ENCODE measurements at regions not wholly inside any gene's neighbourhood (a gene's known extent, or its start where the extent isn't known, plus 50 kb on each side); places are given as distances from the start of the nearest gene placed in this dataset.
A peak's percentile ranks its signal among the peaks of the same experiment; 100 is the strongest.

DNA sequence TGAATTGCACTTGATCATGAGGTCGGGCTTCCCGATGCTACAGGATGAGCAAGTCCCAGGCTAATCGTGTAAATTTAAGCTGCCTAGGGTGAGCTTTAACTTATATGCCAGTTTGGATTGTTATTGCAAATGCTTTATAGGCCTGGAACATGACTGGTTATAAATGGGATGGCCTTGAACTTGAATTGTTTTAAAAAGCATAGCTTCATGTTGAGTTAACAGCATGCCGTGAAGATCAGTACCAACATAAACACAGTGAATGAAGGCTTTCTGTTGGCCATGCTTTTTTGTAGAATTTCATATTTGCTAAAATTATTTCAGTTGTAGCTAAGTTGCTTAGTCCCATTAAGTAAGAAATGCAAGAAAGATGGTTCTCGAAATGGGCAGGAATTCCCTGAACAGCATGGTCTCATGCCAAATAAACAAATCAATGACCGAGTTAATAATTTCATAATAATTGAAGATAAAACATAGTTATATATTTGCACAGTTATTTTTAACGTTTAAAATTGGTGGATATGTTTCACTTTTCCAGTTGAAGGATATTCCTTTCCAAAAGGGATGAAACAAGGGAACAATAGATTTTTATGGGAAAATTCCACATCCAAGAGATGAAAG, 76.6 kb upstream of the ARID1B start:
- TF ChIP-seq, protein P1, sequence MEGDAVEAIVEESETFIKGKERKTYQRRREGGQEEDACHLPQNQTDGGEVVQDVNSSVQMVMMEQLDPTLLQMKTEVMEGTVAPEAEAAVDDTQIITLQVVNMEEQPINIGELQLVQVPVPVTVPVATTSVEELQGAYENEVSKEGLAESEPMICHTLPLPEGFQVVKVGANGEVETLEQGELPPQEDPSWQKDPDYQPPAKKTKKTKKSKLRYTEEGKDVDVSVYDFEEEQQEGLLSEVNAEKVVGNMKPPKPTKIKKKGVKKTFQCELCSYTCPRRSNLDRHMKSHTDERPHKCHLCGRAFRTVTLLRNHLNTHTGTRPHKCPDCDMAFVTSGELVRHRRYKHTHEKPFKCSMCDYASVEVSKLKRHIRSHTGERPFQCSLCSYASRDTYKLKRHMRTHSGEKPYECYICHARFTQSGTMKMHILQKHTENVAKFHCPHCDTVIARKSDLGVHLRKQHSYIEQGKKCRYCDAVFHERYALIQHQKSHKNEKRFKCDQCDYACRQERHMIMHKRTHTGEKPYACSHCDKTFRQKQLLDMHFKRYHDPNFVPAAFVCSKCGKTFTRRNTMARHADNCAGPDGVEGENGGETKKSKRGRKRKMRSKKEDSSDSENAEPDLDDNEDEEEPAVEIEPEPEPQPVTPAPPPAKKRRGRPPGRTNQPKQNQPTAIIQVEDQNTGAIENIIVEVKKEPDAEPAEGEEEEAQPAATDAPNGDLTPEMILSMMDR (IDR thresholded peaks at IDR 0.05; ENCODE audit: low read depth, low read length): no peak
- TF ChIP-seq POLR2A (IDR thresholded peaks at IDR 0.05; ENCODE audit: extremely low read depth, insufficient read length) (no peak), MYC (IDR thresholded peaks at IDR 0.05; ENCODE audit: low read depth, low read length) (no peak)
- TF ChIP-seq, protein P2, sequence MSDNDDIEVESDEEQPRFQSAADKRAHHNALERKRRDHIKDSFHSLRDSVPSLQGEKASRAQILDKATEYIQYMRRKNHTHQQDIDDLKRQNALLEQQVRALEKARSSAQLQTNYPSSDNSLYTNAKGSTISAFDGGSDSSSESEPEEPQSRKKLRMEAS (IDR thresholded peaks at IDR 0.05; ENCODE audit: low read depth, low read length): no peak
- no peak for DNase-seq (ENCODE audit: low read depth)
- no peak overlapping the region for H3K4me3 ChIP-seq (ENCODE audit: low read depth, low read length)

DNA sequence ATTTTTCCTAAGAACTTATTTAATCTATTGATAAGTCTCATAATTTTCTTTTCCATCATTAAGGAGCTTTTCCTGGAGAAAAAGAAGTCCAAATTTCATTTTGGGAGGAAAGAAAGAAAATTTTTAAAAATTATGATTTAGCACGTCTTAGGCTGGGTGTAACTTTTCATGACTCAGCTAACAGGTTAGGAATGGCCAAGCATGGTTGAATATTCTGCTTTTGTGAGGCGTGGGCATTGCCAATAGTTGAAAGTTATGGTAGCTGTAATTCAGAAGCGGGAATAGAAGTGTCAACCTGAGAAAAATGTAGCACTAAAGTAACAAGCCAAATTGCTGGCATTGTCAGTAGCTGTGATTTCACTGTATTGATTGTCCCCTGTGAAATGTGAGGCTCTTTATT, 77.2 kb upstream of the ARID1B start:
- no peak for DNase-seq (ENCODE audit: low read depth)
- no peak overlapping the region for H3K4me3 ChIP-seq (ENCODE audit: low read depth, low read length)
- TF ChIP-seq, protein P1 (IDR thresholded peaks at IDR 0.05; ENCODE audit: low read depth, low read length): no peak
- TF ChIP-seq, protein P2 (IDR thresholded peaks at IDR 0.05; ENCODE audit: low read depth, low read length): no peak
- TF ChIP-seq POLR2A (IDR thresholded peaks at IDR 0.05; ENCODE audit: extremely low read depth, insufficient read length): no peak

DNA sequence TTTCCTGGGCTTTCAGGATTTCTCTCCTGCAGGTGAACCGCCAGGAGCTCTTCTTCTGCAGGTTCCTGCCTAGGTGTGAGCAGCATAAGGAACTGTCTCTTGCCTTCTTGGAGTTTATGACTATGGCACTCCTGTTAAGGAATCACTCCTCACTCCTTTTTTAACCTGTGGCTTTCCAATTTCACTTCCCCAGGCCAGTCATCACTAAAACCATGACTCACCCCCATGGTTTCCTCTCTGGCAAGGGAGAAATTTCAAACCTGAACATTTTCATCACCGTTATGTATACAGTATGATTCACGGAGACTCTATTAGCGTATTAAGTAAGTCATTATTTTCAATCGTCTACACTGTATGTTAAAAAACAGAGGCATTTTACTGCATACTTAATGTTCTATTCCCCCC, 78.2 kb upstream of the ARID1B start:
- H3K4me3 ChIP-seq (ENCODE audit: low read depth, low read length): no peak overlapping the region
- peak; percentile 33 for DNase-seq (ENCODE audit: low read depth)
- TF ChIP-seq POLR2A (IDR thresholded peaks at IDR 0.05; ENCODE audit: extremely low read depth, insufficient read length): no peak
- TF ChIP-seq, protein P2 (IDR thresholded peaks at IDR 0.05; ENCODE audit: low read depth, low read length): no peak
- no peak for TF ChIP-seq MYC (IDR thresholded peaks at IDR 0.05; ENCODE audit: low read depth, low read length)
- TF ChIP-seq, protein P1 (IDR thresholded peaks at IDR 0.05; ENCODE audit: low read depth, low read length): no peak

DNA sequence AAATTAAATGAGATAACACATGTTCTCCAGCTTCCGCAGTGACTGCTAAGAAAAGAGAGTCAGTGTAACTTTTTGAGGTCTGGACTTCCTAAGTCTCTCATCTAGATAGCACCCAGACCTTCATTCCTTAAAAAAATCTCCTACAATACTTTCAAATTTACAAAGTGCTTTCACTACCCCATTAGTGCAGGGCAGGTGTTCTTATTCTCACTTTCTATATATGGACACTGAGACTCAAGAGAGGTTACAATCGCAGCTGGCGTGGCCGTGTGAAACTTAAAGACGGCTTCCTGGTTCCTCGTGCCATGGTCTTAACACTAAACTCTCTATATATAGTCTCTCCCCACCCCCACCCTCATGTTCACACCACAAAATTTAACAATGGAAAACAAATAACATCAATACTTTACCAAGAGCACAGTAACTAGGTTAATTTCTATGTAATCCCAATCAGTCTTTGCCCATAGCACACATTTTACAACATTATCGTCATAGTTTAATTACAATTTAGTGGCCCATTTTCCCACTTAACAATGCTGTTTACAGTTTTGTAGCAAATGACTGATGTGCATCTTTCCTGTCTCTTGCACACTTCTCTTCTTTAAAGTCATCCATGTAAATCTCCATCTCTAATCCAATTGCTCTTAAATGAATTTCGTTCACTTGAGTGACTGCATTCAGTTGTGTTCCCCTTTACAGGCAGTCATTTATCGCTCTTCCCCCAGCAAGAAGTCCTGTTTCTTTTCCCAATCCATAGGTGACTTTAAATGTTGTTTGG, 78.8 kb upstream of the ARID1B start:
- H3K4me3 ChIP-seq (ENCODE audit: low read depth, low read length): no peak overlapping the region
- no peak for DNase-seq (ENCODE audit: low read depth)
- TF ChIP-seq MYC (IDR thresholded peaks at IDR 0.05; ENCODE audit: low read depth, low read length) (no peak), POLR2A (IDR thresholded peaks at IDR 0.05; ENCODE audit: extremely low read depth, insufficient read length) (no peak)
- TF ChIP-seq, protein P1 (IDR thresholded peaks at IDR 0.05; ENCODE audit: low read depth, low read length): no peak
- TF ChIP-seq, protein P2 (IDR thresholded peaks at IDR 0.05; ENCODE audit: low read depth, low read length): no peak

DNA sequence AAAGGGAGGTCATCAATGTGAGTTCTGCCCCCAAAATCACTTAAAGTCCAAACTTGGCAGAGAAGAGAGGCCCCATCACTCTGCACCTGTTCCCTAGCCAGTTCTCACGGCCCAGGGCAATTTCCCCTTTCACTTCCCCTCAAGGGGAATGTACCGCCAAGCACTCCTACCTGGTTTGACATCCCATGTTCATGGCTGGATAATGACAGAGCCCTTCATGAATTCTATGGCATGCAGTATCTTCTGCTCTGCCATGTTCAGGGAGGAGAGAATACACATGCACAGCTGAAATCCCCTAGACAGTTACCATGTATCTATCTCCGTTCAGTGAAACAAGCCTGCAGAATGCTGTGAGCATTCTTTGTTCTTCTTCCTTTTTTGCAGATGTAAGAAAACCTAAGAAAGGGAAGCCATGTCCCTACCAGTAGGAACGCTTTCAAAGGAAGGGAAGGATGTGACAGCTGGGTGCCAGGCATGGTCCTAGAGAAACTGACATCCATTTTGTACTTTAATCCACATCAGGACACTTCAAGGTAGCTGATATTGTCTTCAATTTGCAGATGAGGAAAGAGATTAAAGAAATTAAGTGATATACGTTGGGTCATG, 79.8 kb upstream of the ARID1B start:
- DNase-seq (ENCODE audit: low read depth): no peak
- H3K4me3 ChIP-seq (ENCODE audit: low read depth, low read length): no peak overlapping the region

More for the DNA sequence above, 79.8 kb upstream of the ARID1B start:
- TF ChIP-seq, protein P1 (IDR thresholded peaks at IDR 0.05; ENCODE audit: low read depth, low read length): no peak
- TF ChIP-seq, protein P2 (IDR thresholded peaks at IDR 0.05; ENCODE audit: low read depth, low read length): no peak
- TF ChIP-seq POLR2A (IDR thresholded peaks at IDR 0.05; ENCODE audit: extremely low read depth, insufficient read length) (no peak), MYC (IDR thresholded peaks at IDR 0.05; ENCODE audit: low read depth, low read length) (no peak)
